RWPE2 (cell line): ENCODE measurements at regions not wholly inside any gene's neighbourhood (a gene's known extent, or its start where the extent isn't known, plus 50 kb on each side); places are given as distances from the start of the nearest gene placed in this dataset.
"Not testable (repeated sequence)": the region's sequence is repeated elsewhere in the genome, so short reads cannot be mapped to it uniquely, and the experiment has no call there.

ENCODE experiments used
- ATAC-seq: fragments of 200-7000 bp; cut with Tn5 transposase; 3 replicates; pipeline ENCODE4 v1.9.1; 2021; ENCODE audit warnings: low read depth
- DNase-seq: peaks from one replicate; pipeline ENCODE4 v3.0.0-alpha.2; 2020; ENCODE audit warnings: low spot score
- H3K27ac ChIP-seq: fragments of 450-650 bp; 2 replicates; pipeline ENCODE4 v1.5.1; 2017; ENCODE audit warnings: mild to moderate bottlenecking; ENCODE audit not compliant: poor library complexity, severe bottlenecking
- H3K27me3 ChIP-seq: fragments of 250-450 bp; sonication (Bioruptor Pico); 2 replicates; pipeline ENCODE4 v1.5.1; 2021; ENCODE audit warnings: mild to moderate bottlenecking, moderate library complexity; ENCODE audit not compliant: insufficient read depth, poor library complexity, severe bottlenecking
- H3K36me3 ChIP-seq: fragments of 250-450 bp; sonication (Bioruptor Pico); 2 replicates; pipeline ENCODE4 v1.5.1; 2020; ENCODE audit warnings: low read depth, mild to moderate bottlenecking, moderate library complexity
- H3K4me1 ChIP-seq: fragments of 250-450 bp; sonication (Bioruptor Pico); 2 replicates; pipeline ENCODE4 v1.5.1; 2021; ENCODE audit warnings: mild to moderate bottlenecking, moderate library complexity; ENCODE audit not compliant: insufficient read depth, poor library complexity, severe bottlenecking
- H3K4me3 ChIP-seq: fragments of 250-450 bp; sonication (Bioruptor Pico); 2 replicates; pipeline ENCODE4 v1.5.1; 2021; ENCODE audit warnings: mild to moderate bottlenecking, moderate library complexity; ENCODE audit not compliant: severe bottlenecking
- H3K9me3 ChIP-seq: fragments of 250-450 bp; sonication (Bioruptor Pico); 2 replicates; pipeline ENCODE4 v1.5.1; 2021; ENCODE audit warnings: mild to moderate bottlenecking, moderate library complexity; ENCODE audit not compliant: severe bottlenecking

GRCh38 chr2:87410371-87410770 lies 337.5 kb upstream of the PLGLB2 start:
- not testable (repeated sequence) for ATAC-seq, H3K9me3 ChIP-seq, H3K4me1 ChIP-seq, H3K27ac ChIP-seq, H3K4me3 ChIP-seq, DNase-seq, H3K36me3 ChIP-seq, H3K27me3 ChIP-seq

- not testable (repeated sequence) for H3K27me3 ChIP-seq, H3K36me3 ChIP-seq, H3K4me1 ChIP-seq, H3K4me3 ChIP-seq, H3K27ac ChIP-seq, H3K9me3 ChIP-seq, ATAC-seq
- peak; percentile 71 for DNase-seq
Measured at GRCh38 chr2:87412036-87412820, 335.7 kb upstream of the PLGLB2 start.

- not testable (repeated sequence) for H3K27me3 ChIP-seq, H3K27ac ChIP-seq, DNase-seq, ATAC-seq, H3K4me1 ChIP-seq, H3K4me3 ChIP-seq, H3K9me3 ChIP-seq, H3K36me3 ChIP-seq
Measured at GRCh38 chr2:87414331-87414730, 333.6 kb upstream of the PLGLB2 start.

DNA sequence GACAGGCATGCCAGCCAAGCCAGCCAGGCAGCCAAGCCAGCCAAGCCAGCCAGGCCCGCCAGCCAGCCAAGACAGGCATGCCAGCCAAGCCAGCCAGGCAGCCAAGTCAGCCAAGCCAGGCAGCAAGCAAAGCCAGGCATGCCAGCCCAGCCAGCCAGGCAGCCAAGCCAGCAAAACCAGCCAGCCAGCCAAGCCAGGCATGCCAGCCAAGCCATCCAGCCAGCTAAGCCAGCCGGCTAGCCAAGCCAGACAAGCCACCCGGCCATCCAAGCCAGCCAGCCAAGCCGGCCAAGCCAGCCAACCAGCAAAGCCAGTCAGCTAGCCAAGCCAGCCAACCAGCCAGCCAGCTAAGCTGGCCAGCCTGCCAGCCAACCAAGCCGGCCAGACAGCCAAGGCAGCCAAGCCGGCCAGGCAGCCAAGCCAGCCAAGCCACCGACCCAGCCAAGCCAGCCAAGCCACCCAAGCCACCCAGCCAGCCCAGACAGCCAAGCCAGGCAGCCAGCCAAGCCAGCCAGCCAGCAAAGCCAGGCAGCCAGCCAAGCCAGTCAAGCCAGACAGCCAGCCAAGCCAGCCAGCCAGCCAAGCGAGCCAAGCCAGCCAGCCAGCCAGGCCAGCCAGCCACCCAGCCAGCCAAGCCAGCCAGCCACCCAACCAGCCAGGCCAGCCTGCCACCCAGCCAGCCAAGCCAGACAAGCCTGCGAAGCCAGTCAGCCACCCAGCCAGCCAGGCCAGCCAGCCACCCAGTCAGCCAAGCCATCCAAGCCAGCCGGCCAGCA lies 332.9 kb upstream of the PLGLB2 start:
- H3K27ac ChIP-seq, H3K4me3 ChIP-seq, DNase-seq, H3K9me3 ChIP-seq, H3K4me1 ChIP-seq, H3K27me3 ChIP-seq, H3K36me3 ChIP-seq, ATAC-seq: not testable (repeated sequence)

DNA sequence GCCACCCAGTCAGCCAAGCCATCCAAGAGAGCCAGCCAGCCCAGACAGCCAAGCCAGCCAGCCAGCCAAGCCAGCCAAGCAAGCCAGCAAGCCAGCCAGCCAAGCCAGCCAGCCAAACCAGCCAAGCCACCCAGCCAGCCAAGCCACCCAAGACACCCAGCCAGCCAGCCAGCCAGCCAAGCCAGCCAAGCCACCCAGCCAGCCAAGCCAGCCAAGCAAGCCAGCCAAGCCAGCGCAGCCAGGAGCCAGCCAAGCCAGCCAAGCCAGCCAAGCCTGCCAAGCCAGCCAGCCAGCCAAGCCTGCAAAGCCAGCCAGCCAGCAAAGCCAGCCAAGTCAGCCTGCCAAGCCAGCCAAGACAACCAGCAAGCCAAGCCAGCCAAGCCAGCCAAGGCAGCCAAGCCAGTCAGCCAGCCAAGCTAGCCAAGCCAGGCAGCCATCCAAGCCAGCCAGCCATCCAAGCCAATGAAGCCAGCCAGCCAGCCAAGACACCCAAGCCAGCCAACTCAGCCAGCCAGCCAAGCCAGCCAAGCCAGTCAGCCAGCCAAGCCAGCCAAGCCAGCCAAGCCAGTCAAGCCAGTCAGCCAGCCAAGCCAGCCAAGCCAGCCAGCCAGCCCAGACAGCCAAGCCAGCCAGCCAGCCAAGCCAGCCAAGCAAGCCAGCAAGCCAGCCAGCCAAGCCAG lies 332.2 kb upstream of the PLGLB2 start:
- H3K4me3 ChIP-seq, H3K4me1 ChIP-seq, DNase-seq, H3K27me3 ChIP-seq, H3K27ac ChIP-seq, H3K36me3 ChIP-seq, H3K9me3 ChIP-seq, ATAC-seq: not testable (repeated sequence)

DNA sequence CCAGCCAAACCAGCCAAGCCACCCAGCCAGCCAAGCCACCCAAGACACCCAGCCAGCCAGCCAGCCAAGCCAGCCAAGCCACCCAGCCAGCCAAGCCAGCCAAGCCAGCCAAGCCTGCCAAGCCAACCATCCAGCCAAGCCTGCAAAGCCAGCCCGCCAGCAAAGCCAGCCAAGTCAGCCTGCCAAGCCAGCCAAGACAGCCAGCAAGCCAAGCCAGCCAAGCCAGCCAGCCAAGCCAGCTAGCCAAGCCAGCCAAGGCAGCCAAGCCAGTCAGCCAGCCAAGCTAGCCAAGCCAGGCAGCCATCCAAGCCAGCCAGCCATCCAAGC lies 331.7 kb upstream of the PLGLB2 start:
- not testable (repeated sequence) for H3K27me3 ChIP-seq, H3K4me3 ChIP-seq, H3K36me3 ChIP-seq, DNase-seq, H3K9me3 ChIP-seq, H3K27ac ChIP-seq, ATAC-seq, H3K4me1 ChIP-seq

DNA sequence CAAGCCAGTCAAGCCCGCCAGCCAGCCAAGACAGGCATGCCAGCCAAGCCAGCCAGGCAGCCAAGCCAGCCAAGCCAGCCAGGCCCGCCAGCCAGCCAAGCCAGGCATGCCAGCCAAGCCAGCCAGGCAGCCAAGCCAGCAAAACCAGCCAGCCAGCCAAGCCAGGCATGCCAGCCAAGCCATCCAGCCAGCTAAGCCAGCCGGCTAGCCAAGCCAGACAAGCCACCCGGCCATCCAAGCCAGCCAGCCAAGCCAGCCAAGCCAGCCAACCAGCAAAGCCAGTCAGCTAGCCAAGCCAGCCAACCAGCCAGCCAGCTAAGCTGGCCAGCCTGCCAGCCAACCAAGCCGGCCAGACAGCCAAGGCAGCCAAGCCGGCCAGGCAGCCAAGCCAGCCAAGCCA lies 330.7 kb upstream of the PLGLB2 start:
- H3K36me3 ChIP-seq, H3K27me3 ChIP-seq, H3K27ac ChIP-seq, H3K9me3 ChIP-seq, DNase-seq, H3K4me1 ChIP-seq, H3K4me3 ChIP-seq, ATAC-seq: not testable (repeated sequence)

DNA sequence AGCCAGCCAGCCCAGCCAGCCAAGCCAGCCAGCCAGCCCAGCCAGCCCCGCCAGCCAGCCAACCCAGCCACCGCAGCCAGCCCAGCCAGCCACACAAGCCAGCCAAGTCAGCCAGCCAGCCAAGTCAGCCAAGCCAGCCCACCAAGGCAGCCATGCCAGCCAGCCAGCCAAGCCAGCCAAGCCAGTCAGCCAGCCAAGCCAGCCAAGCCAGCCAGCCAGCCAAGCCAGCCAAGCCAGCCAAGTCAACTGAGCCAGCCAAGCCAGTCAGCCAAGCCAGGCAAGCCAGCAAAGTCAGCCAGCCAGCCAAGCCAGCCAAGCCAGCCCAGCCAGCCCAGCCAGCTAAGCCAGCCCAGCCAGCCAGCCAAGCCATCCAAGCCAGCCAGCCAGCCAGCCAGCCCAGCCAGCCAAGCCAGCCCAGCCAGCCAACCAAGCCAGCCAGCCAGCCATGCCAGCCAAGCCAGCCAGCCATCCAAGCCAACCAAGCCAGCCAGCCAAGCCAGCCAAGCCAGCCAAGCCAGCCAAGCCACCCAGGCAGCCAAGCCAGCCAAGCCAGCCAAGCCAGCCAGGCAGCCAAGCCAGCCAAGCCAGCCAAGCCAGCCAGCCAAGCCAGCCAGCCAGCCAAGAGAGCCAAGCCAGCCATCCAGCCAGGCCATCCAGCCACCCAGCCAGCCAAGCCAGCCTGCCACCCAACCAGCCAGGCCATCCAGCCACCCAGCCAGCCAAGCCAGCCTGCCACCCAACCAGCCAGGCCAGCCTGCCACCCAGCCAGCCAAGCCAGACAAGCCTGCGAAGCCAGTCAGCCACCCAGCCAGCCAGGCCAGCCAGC lies 329.9 kb upstream of the PLGLB2 start:
- not testable (repeated sequence) for H3K27ac ChIP-seq, H3K4me1 ChIP-seq, H3K9me3 ChIP-seq, H3K36me3 ChIP-seq, H3K27me3 ChIP-seq, ATAC-seq, DNase-seq, H3K4me3 ChIP-seq

- not testable (repeated sequence) for H3K4me3 ChIP-seq, H3K9me3 ChIP-seq, H3K27ac ChIP-seq, H3K36me3 ChIP-seq, ATAC-seq, H3K4me1 ChIP-seq, DNase-seq, H3K27me3 ChIP-seq
Measured at GRCh38 chr2:87418823-87419822, 328.8 kb upstream of the PLGLB2 start.

DNA sequence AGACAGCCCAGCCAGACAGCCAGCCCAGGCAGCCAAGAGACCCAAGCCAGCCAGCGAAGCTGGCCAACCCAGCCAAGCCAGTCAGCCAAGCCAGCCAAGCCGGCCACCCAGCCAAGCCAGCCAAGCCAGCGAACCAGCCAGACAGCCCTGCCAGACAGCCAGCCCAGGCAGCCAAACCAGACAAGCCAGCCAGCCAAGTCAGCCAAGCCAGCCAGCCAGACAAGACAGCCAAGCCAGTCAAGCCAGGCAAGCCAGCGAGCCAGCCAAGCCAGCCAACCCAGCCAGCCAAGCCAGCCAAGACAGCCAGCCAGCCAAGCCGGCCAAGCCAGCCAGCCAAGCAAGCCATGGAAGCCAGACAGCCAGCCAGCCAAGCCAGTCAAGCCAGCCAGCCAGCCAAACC lies 327.9 kb upstream of the PLGLB2 start:
- H3K27ac ChIP-seq, H3K27me3 ChIP-seq, H3K9me3 ChIP-seq, H3K4me3 ChIP-seq, ATAC-seq, H3K36me3 ChIP-seq, DNase-seq, H3K4me1 ChIP-seq: not testable (repeated sequence)
